ENCODE measurements at regions not wholly inside any gene's neighbourhood (a gene's known extent, or its start where the extent isn't known, plus 50 kb on each side); places are given as distances from the start of the nearest gene placed in this dataset.
"Not testable (repeated sequence)": the region's sequence is repeated elsewhere in the genome, so short reads cannot be mapped to it uniquely, and the experiment has no call there.

DNA sequence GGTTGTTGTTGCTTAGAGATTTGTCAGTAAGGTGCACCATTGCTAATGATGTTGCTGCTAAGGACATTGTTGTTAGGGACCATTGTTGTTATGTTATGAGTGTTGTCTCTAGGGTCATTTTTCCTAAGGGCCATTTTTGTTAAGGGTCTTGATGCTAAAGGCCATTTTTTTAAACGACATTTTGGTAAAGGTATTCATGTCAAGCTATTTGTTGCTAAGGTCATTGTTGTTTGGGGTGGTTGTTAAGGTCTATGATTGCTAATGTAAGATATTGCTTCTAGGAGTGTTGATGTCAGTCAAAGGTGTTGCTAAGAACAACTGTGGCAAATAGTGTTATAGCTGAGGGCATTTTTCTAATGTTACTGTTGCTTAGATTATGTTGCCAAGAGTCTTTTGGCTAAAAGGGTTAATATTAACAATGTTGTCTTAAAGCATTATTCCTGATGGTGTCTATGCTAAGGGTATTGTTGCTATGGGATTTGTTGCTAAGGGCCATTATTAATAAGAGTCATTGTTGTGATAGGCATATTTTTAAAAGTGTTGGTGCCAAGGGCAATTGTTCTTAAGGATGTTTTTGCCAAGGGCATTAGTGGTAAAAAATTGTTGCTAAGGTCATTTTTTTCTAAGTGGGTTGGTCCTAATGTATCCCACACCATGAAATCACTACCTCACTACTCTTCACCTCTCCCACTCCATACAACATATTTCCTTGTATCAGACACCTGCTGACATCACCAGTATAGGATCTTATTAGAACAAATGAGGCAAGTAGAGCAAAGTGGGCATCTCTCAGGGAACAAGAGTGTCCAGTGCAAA is 56.2 kb downstream of the SPATA31A6 start:
- not testable (repeated sequence) for DNase-seq

- not testable (repeated sequence) for DNase-seq
Measured at GRCh38 chr9:42240261-42240579, 56.8 kb downstream of the SPATA31A6 start.

DNA sequence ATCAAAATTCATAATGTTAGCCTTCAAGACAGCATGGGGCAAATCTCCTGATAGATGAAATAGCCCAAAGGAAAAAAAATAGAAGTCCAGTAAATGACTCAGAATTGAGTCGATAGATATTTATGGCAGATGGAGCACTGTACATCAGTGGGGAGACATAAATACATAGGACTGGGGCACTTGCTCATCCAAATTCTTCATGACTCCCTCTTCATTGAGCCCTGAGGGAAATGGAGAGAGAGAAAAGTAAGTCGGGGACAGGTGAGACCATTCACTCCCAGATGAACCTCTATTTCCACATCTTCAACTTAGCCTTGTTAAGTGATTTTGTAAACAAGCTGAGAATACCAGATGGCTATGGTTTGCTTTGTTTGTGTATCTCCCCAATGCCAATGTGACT is 59.8 kb downstream of the SPATA31A6 start:
- DNase-seq: not testable (repeated sequence)

DNA sequence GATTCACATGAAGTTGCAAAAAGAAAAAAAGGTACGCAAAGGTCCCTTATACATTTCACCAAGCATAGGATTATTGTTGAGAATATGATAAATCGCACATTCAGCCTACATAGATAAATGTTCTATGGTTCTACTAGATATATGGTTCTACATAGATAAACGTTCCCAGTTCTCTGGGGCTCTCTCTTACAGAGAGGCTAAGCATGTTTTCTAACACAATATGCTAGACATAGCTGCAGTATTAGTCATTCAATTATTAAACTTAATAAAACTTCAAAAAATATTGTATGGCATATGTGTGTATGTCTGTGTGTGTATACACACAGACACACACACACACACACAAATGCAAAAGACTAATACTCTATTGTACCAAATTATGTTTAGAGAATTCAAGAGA is 60.4 kb downstream of the SPATA31A6 start:
- DNase-seq: not testable (repeated sequence)

- not testable (repeated sequence) for DNase-seq
Measured at GRCh38 chr9:42268729-42269128, 85.3 kb downstream of the SPATA31A6 start.

GRCh38 chr9:42269171-42269570 is 85.7 kb downstream of the SPATA31A6 start:
- not testable (repeated sequence) for DNase-seq

- not testable (repeated sequence) for DNase-seq
Measured at GRCh38 chr9:42273191-42273590, 89.7 kb downstream of the SPATA31A6 start.

DNA sequence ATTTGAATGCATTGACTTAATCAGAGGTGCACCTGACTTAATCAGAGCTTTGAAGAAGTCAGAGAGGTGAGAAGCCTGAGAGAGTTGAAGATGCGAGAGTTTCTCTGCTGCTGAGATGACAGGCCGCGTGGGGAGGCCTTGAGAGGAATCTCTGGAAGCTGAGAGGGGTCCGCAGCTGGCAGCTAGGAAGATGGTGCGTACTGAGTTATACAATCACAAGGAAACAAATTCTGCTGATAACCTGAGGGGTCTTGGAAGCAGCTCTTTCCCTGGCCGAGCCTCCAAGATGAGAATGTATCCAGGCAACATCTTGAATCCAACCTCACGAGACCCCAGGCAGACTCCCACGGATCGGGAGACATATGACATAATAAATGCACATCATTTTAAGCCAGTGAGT is 91.7 kb downstream of the SPATA31A6 start:
- no peak for DNase-seq

GRCh38 chr9:42282531-42283178 is 99.2 kb downstream of the SPATA31A6 start:
- DNase-seq: not testable (repeated sequence)

- not testable (repeated sequence) for DNase-seq
Measured at GRCh38 chr9:42283179-42283543, 99.7 kb downstream of the SPATA31A6 start.

DNA sequence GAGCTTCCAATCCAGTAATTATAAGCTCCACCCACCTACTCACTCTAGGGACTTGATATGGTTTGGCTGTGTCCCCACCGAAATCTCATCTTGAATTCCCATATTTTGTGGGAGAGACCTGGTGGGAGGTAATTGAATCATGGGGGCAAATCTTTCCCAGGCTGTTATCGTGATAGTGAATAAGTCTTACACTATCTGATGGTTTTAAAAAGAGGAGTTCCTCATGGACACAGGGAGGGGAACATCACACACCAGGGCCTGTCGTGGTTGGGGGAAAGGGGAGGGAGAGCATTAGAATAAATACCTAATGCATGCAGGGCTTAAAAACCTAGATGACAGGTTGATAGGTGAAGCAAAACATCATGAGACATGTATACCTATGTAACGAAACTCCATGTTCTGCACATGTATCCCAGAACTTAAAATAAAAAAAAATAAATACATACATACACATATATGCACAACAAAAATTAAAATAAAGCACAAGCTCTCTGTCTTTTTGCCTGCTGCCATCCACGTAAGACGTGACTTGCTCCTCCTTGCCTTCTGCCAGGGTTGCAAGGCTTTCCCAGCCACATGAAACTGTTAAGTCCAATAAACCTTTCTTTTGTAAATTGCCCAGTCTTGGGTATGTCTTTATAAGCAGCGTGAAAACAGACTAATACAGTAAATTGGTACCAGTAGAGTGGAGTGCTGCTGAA is 102.8 kb downstream of the SPATA31A6 start:
- not testable (repeated sequence) for DNase-seq

DNA sequence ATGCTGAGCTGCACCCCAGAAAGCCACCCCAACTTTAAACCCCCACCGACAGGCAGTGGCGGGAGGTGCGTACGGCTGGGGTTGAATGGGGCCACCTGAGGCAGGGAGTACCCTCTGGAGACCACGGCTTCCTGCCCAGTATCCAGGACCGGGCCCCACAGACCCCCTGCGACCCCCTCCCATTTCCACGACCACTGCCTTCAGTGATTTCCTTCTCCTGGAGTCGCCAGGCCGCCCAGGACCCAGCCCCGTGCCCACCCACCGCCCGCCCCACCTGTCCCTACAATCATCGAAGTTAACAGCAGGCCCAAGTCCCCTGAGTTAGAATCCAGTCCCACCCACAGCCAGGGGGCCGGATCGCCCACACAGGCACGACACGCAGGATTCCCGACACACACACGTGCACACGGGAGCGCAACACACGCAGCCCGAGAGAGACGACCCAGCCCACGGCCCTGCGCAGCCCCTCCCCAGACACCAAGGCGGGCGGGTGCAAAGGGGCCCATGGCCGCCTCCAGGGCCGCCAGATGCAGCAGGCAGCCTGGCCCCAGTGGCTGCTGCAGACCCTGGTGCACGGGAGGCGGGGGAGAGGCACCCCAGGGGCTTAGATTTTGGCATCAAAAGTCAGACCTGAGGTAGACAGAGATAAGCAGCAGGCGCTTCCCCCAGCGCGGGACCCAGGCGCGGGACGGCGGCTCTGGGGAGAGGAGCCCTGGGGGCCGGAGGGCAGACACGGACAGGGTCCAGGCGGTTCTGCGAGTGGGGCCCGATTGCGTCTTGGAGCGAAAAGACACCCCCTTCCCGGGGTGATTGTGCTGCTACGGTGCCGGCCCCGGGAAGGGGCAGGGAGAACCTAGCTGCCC is 104.8 kb downstream of the SPATA31A6 start:
- not testable (repeated sequence) for DNase-seq

DNA sequence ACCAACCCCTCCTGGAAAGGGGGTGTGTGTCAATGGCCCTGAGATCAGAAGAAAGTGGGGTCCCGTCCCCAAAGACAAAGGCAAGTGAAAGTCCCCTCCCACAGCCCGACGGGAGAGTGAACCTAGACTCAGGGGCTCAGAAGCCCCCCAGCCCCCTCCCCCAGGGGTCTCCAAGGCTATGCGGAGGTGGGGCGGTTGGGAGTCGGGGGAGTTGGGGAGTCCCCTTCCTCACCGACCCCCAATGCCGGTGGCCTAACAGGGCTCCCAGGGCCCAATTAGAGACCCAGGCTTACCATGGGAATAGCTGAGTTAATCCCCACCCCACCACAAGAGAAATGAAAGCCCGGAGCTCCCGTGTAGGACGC is 105.4 kb downstream of the SPATA31A6 start:
- not testable (repeated sequence) for DNase-seq

DNA sequence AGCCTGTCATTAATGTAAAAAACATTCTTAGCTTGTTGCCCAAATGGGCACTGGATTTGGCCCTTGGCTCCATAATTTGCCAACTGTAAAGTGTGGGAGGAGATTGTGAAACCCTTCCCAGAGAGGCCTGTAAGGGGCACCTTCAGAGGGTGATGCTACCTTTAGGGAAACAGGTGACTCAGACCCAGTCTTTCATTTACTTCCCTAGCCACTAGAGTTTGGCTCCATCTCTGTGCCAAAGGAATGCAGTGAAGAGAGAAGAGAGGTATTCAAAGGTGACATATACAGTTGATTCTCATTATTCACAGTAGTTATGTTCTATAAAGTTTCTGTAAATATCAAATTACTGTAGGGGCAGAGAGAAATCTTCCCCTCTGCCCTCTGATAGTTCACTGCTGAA is 116.7 kb downstream of the SPATA31A6 start:
- not testable (repeated sequence) for DNase-seq

DNA sequence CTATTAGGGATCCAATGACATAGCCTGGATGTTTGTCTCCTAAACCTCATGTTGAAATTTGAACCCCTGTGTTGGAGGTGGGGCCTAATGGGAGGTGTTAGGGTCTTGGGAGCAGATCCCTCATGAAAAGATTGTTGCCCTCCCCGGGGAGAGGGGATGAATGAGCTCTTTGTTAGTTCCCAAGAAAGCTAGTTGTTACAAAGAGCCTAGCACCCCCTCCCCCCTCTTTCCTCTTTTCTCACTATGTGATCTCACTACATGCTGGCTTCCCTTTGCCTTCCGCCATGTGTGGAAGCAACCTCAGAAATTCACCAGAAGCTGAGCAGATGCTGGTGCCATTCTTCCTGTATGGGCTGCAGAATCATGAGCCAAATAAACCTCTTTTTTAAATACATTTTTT is 123.2 kb downstream of the SPATA31A6 start:
- DNase-seq: peak; percentile 22

DNA sequence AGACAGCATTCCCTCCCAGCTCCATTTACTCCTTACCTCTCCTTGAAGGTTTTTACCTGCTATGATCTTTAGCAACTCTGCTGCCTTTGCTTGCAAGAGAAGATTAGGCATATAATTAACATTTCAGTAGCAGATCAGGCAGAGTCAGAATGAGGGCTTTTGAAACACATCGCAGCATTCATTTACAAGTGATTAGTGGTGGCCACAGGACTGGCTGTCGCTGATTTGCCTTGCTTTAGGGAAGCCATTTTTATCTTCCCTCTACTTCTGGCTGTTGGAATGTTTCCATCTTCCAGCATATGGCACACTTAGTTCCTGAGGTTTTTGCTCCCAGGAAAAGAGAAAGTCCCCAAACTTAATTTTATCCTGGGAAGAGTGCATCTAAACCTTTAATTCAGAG is 124.0 kb downstream of the SPATA31A6 start:
- not testable (repeated sequence) for DNase-seq

DNA sequence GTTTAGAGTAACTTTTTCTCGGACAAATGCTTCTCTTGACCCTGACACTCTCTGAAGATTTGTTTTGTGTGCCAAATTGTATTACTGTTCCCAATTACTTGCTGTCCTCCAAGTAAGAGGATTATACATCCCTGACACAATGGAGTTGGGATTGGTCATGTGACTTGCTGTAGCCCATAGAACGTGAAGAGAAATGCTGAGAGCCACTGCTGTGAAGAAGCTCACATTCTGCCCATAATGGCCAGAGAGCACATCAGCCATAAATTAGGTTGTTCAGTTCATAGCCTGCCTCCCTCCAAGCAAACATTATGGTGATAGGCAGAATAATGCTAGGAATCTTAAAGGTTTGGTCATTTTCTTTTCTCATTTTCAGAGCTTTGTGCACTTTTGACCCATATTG is 127.5 kb downstream of the SPATA31A6 start:
- DNase-seq: not testable (repeated sequence)

DNA sequence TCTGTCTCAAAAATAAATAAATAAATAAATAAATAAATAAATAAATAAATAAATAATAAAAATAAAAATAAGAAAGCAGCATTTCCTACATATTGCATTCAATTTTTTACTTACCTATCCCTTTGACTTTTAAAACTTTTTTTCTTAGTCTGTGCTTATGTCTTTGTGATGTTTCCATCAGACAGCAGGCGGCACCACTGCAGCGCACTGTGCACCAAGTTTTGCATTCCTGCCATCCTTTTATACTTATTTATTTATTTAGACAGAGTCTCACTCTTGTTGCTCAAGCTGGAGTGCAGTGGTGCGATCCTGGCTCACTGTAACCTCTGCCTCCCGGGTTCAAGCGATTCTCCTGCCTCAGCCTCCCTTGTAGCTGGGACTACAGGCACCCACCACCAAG is 132.6 kb downstream of the SPATA31A6 start:
- not testable (repeated sequence) for DNase-seq

DNA sequence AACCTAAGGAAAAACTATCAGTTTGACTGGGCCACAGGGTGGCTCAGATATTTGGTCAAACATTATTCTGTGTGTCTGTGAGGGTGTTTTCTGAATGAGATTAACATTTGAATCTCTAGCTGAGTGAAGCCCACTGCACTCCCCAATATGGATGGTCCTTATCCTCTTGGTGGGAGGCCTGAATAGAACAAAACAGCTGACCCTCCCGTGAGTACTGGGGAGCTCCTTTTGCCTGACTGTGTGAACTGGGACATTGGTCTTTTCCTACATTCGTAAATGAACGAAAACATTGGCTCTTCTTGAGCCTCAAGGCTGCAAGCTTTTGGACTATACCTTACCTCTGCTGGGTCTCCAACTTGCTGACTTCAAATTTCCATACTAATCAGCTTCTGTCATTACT is 134.2 kb downstream of the SPATA31A6 start:
- not testable (repeated sequence) for DNase-seq

DNA sequence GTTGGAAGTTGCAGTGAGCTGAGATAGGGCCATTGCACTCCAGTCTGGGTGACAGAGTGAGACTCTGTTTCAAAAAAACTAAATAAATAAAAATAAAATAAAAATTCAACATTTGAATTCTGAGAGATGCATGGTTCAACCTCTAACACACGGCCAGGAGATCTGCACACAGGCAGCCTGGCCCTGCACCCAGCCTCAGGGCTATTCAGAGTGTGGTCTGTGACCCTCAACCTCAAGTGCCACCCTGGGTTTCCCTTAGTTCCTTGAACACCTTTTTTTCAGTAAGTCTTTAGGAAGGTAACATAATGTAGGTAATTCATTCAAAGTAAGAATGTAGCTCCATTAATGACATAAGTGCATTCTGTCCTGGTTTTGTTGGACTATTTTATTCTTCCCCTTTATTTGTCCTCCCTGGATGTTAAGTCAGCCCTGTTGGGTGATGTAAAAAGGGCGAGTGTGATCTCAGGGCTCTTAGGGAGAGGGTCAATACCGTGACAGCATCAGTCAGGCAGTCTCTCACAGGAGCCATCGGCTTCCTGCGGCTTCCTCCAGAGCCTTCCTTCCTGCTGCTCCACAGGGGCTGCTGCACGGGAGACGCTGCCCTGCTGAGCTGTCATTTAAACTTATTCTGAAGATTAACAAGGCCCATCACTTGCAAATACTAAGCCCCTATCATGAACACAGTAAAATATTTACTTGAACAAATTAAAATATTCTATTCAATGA is 139.8 kb downstream of the SPATA31A6 start:
- not testable (repeated sequence) for DNase-seq

DNA sequence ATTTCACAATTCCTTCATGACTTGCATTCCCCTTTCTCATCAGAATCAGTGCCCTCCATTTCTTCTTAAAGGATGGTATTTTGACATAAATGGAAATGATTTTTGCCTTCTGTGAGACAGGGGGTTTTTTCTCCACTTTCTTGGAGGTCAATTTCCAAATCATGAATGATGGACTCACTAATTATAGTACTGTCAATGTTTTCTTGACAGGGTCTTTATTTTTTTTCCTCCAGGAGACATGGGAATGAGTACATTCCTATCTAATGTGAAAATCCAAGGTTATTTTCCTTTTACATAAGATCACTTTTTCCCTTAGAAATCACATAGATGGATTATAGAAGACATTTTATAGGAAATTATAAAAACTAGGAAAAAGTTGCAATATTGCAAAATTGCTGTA is 141.7 kb downstream of the SPATA31A6 start:
- DNase-seq: not testable (repeated sequence)

GRCh38 chr9:42325561-42325960 is 142.1 kb downstream of the SPATA31A6 start:
- DNase-seq: not testable (repeated sequence)
